Inferior parietal cortex (tissue), 1 donor: ENCODE measurements at regions not wholly inside any gene's neighbourhood (a gene's known extent, or its start where the extent isn't known, plus 50 kb on each side); places are given as distances from the start of the nearest gene placed in this dataset.
A peak's percentile ranks its signal among the peaks of the same experiment; 100 is the strongest.
"Not testable (repeated sequence)": the region's sequence is repeated elsewhere in the genome, so short reads cannot be mapped to it uniquely, and the experiment has no call there.

Source experiments
- DNase-seq: peaks from one replicate; pipeline ENCODE4 v3.0.0-alpha.2; 2016; ENCODE audit errors: extremely low spot score

DNA sequence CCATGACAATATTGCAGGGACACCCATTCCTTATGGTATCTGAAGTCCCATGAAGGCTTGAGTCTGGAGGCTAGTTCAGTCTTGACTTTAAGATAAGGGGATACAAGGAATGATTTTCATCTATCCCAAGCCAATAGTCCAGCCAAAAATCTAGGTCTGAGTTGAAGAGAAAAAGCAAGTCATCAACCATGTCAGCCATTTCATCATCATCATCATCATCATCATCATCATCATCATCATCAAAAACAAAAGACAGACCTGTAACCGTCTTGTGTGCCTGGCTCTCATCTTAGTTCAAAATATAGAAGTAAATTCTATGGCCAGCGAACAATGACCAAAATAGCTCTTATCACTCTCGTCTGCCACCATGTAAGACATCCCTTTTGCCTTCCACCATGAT, 59.5 kb upstream of the FAM90A26 start:
- not testable (repeated sequence) for DNase-seq

DNA sequence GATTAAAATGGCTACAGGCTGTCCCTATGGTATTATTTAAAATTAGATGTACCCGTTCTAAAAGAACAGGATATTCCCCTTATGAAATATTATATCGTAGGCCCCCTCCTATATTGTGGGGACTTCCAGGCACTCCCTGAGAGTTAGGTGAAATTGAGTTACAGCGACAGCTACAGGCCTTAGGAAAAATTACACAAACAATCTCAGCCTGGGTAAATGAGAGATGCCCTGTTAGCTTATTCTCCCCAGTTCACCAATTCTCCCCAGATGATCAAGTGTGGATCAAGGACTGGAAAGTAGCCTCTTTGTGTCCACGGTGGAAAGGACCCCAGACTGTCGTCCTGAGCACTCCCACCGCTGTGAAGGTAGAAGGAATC, 67.1 kb upstream of the FAM90A26 start:
- not testable (repeated sequence) for DNase-seq

DNA sequence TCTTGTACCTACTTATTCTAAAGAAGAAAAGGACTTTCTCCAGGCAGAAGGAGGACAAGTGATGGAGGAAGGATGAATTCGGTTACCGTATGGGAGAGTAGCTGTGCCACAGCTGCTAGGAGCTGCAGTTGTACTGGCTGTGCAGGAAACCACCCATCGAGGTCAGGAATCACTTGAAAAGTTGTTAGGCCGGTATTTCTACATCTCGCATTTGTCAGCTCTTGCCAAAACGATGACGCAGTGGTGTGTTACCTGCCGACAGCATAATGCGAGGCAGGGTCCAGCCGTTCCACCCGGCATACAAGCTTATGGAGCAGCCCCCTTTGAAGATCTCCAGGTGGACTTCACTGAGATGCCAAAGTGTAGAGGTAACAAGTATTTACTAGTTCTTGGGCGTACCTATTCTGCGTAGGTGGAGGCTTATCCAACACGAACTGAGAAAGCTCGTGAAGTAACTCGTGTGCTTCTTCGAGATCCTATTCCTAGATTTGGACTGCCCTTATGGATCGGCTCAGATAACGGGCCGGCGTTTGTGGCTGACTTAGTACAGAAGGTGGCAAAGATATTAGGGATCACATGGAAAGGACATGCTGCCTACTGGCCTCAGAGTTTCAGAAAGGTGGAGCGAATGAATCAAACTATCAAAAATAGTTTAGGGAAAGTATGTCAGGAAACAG, 67.6 kb upstream of the FAM90A26 start:
- DNase-seq, result not testable (repeated sequence)

DNA sequence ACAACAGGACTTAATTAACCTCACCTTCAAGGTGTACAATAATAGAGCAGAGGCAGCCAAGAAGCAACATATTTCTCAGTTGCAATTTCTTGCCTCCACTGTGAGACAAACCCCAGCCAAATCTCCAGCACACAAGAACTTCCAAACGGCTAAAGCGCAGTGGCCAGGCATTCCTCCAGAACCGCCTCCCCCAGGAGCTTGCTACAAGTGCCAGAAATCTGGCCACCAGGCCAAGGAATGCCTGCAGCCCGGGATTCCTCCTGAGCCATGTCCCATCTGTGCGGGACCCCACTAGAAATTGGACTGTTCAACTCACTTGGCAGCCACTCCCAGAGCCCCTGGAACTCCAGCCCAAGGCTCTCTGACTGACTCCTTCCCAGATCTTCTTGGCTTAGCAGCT, 73.9 kb upstream of the FAM90A26 start:
- not testable (repeated sequence) for DNase-seq

DNA sequence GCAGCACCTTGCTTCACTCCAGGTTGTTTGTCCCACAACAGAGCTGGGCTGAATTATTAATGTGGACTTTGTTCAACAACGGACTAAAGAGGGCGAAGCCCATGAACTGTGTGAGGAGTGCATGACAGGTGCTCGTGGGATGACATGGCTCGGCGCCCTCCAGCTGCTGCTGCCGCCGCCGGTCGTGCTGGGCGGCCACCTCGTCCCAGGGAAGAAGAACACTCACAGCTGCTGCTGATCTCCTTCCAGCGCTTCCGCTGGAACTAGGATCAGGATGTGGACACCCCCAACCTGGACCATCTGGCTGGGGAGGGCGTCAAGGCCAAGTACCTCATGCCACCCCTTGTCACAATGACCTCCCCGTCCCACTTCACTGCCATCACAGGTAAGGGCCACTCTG, 91.4 kb upstream of the FAM90A26 start:
- DNase-seq, result not testable (repeated sequence)

DNA sequence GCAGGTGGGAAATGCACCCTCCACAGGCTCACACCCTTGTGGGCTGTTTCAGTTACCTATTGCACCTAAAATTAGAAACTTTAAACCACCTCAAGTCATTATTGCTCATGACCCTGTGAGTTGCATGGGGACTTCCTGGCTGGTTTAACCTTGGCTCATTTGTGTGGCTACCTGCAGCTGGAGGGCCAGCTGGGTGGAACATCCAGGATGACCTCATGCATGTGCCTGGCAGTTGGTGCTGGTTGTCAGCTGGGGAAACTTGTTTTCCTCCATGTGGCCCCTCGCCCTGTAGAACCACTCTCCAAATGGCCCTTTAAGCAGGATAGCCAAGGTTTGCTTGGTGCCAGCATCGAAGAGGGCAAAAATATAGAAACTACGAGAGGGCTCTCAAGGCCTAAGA, 93.2 kb upstream of the FAM90A26 start:
- DNase-seq, result not testable (repeated sequence)

DNA sequence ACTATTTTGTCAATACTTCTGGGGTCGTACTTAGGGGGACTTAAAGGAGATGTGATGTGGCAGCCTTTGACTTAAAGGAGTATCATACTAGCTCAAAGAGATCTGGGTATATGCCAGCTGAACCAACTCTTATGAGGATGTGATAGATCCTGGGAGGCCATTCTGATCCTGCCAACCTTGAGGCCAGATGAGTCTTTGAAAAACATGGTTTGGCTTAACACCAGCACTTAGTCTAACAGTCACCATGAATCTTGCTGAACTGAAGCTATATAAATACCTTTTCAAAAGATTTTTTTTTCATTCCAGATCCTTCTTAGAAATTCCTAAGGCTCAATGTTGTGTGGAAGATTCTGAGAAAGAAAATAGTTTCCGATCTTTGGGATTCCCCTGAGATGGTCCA, 93.7 kb upstream of the FAM90A26 start:
- not testable (repeated sequence) for DNase-seq

DNA sequence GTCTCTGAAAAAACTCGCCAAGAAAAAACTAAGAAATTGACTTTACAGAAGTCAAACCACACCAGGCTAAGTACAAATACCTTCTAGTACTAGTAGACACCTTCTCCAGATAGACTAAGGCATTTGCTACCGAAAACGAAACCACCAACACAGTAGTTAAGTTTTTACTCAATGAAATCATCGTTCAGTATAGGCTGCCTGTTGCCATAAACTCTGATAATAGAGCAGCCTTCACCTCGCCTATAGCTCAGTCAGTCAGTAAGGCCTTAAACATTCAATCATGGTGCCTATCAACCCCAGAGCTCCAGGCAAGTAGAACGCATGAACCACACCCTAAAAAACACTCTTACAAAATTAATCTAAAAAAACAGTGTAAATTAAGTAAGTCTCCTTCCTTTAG, 96.8 kb upstream of the FAM90A26 start:
- not testable (repeated sequence) for DNase-seq

DNA sequence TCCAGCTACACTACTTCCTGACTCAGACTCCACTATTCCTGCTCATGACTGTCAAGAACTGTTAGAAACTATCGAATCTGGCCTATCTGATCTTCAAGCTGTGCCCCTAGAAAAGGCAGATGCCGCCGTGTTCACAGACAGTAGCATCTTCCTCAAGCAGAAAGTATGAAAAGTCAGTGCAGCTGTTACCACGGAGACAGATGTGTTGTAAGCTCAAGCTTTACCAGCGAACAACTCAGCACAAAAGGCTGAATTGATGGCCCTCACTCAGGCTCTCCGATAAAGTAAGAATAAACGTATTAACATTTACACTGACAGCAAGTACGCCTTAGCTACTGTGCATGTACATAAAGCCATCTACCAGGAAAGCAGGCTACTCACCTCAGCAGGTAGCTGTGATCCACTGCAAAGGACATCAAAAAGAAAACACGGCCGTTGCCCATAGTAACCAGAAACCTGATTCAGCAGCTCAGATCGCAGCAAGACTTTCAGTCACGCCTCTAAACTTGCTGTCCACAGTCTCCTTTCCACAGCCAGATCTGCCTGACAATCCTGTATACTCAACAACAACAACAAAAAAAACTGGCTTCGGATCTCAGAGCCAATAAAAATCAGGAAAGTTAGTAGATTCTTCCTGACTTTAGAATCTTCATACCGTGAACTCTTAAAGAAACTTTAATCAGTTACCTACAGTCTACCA, 97.5 kb upstream of the FAM90A26 start:
- DNase-seq, result not testable (repeated sequence)

DNA sequence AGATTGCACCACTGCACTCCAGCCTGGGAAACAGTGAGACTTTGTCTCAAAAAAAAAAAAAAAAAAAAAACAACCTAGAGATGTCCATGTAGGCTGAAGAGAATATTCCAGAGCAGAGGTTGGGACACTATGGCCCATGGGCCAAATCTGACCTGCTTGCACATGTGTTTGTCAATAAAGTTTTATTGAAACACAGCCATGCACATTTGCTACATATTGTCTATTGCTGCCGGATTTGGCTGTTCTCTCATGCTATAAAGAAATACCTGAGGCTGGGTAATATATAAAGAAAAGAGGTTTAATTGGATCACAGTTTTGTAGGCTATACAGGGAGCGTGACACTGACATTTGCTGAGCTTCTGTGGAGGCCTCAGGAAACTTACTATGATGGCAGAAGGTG, 102.3 kb upstream of the FAM90A26 start:
- not testable (repeated sequence) for DNase-seq

DNA sequence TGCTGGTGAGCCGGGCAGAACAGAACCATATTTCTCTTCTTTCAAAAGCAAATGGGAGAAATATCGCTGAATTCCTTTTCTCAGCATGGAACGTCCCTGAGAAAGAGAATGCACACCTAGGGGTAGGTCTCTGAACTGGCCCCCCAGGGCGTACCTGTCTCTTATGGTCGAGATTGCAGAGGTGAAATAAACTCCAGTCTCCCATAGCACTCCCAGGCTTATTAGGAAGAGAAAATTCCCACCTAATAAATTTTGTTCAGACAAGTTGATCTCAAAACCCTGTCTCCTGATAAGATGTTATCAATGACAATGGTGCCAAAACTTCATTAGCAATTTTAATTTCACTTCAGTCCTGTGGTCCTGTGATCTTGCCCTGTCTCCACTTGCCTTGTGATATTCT, 106.6 kb upstream of the FAM90A26 start:
- DNase-seq, result not testable (repeated sequence)

DNA sequence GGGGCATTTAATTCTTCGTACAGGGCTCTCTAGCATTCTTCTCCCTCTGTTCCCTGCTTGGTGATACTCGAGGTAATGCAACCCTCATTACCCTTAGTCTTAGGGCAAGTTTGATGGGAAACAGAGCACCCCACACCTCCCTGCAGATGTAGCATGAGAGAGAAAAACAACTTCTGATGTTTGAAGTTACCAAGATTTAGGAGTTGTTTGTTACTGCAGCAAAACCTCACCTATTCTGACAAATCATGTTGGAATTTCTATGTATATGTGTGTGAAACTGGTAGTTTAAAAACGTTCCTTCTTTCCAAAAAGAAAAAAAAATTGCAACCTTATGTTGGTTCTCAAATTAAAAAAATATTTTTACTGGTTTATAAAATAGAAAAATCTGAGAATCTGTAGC, 145.3 kb upstream of the FAM90A26 start:
- not testable (repeated sequence) for DNase-seq

DNA sequence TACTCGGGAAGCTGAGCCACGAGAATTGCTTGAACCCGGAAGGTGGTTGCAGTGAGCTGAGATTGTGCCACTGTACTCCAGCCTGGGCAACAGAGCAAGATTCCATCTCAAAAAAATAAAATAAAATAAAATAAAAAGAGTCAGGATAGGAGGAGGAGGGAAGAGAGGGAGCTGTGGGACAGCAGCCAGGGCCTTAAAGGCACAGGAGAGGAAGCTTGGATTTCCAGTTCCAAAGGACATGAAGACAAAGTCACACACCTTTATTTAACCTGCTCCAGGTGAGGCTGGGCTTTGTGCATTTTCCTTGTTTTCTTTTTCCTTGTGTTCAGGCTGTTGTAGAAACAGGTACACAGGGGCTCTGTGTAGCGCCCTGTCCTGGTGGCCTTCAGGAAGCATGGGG, 138.2 kb upstream of the HMX1 start:
- not testable (repeated sequence) for DNase-seq

DNA sequence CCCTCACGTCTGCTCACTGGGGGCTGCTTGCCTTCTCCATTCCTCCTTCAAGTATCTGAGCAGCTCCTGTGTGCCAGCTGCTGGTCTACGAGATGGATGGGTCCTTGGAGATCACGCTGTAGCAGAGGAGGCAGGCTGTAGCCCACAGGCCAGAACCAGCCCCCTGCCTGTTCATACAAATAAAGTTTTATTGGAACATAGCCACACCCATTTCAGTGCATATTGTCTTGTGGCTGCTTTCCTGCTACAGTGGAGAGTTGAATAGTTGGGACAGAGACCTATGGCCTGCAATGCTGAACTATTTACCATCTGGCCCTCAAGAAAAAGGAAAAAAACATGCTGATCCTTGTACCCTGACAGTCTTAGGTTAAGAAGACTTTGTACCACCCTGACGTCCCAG, 136.8 kb upstream of the HMX1 start:
- DNase-seq, result not testable (repeated sequence)

DNA sequence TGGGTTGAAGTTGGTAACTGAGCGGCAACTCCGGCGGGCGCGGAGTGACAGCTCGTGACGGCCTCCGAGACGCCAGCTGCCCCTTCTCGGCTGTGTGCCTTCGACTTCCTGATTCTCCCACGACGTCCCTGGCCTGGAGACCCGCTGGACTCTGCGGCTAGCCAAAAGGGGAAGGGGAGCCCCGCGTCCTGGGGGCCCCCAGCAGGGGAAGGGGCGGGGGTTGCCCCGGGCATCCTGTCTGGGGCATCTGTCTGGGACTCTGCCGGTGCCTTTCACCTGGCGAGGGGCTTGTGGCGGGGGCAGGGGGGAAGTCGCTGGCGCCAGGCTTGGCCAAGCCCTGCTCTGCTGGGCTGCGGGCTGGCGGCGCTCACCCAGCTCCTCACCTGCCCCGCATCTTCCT, 129.5 kb upstream of the HMX1 start:
- not testable (repeated sequence) for DNase-seq

DNA sequence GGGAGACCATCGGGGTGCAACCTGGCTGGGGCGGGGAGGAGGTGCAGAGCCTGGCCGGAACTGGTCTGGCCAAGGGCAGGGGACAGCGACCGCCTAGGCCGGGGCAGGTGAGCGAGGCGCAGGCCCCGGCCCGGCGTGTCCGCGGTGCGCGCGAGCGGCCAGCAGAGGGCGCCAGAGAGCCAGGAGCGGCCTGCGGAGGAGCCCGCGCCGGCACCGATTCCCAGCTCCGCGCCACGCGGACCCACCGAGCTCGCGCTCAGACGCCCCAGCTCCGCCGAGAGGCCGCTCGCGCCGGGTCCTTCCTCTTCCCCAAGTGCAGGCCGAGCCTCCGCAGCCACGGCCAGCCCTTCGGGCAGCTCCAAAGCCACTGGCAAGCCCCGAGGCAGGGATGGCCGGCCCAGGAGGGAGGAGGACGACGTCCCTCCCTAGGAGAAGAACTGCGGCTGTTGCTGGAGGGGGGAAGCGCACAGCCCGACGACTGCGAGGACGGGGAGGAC, 128.9 kb upstream of the HMX1 start:
- DNase-seq, result peak; percentile 36

DNA sequence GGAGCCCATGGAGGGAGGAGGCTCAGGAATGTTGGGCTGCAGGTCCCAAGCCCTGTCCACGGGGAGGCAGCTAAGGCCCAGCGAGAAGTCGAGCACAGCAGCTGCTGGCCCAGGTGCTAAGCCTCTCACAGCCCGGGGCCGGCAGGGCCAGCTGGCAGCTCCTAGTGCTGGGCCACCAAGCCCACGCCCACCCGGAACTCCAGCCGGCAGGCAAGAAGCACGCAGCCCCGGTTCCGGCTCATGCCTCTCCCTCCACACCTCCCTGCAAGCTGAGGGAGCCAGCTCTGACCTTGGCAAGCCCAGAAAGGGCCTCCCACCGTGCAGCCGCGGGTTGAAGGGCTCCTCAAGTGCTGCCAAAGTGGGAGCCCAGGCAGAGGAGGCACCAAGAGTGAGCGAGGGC, 121.3 kb upstream of the HMX1 start:
- not testable (repeated sequence) for DNase-seq

DNA sequence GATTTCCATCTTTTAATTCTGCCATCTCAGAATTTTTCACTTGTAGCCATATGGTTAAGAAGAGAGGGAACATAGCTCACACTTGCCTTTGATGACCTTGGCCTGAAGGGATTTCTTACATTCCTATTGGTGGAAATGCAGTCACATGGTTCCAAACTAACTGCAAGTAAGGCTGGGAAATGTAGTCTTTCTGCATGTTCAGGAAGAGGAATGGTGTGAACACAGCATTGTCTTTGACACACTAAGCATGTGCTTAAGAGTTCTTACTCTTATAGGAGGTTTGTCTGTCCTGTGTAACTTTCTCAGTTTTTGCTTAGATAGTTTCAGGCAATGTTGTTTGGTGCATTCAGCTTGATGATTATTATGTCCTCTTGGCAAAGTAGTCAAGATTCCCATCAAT, 119.8 kb upstream of the HMX1 start:
- DNase-seq, result not testable (repeated sequence)

DNA sequence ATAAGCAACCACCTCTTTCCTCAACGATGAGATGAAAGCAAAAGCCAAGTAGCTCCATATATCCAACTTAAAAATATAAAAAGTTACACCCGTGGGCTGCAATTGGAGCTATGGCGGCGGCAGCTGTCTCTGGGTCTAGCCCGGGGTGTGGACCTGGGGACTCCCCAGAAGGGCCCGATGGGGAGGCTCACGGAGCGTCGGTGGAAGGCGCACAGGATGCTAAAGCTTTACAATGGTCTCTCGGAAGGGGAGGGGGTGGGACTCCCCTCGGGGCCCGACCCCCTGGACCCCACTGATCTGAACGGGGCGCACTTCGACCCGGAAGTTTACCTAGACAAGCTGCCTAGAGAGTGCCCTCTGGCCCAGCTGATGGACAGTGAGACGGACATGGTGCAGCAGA, 118.7 kb upstream of the HMX1 start:
- not testable (repeated sequence) for DNase-seq

DNA sequence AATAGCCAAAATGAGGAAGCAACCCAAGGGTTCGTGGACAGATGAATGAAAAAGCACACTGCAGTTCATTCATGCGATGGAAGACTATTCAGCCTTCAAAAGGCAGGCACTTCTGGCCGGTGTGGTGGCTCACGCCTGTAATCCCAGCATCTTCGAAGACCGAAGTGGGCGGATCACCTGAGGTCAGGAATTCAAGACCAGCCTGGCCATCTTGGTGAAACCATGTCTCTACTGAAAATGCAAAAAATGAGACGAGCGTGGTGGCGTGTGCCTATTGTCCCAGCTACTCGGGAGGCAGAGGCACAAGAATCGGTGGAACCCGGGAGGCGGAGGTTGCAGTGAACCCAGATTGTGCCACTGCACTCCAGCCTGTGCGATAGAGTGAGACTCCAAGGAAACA, 114.1 kb upstream of the HMX1 start:
- DNase-seq, result not testable (repeated sequence)

DNA sequence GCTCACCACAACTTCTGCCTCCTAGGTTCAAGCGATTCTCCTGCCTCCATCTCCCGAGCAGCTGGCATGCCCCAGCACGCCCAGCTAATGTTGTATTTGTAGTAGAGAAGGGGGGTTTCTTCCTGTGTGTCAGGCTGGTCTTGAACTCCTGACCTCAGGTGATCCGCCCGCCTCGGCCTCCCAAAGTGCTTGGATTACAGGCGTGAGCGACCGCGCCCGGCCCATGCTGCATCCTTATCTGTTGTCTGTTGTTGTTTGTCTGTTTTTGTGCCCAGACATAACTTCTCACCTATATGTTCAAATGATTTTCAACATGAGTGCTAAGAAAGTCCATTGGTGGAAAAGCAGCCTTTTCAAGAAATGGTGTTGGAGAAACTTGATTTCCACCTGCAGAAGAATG, 113.0 kb upstream of the HMX1 start:
- DNase-seq, result not testable (repeated sequence)

DNA sequence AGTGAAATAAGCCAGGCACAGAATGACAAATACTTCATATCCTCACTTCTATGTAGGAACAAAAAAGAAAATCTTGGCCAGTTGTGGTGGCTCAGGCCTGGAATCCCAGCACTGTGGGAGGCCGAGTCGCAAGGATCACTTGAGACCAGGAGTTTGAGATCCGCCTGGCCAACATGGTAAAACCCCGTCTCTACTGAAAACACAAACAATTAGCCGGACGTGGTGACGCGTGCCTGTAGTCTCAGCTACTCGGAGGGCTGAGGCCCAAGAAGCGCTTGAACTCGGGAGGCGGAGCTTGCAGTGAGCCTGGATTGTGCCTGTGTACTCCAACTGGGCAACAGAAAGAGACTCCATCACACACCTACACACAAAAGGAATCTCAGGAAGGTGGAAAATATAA, 112.3 kb upstream of the HMX1 start:
- DNase-seq, result not testable (repeated sequence)

DNA sequence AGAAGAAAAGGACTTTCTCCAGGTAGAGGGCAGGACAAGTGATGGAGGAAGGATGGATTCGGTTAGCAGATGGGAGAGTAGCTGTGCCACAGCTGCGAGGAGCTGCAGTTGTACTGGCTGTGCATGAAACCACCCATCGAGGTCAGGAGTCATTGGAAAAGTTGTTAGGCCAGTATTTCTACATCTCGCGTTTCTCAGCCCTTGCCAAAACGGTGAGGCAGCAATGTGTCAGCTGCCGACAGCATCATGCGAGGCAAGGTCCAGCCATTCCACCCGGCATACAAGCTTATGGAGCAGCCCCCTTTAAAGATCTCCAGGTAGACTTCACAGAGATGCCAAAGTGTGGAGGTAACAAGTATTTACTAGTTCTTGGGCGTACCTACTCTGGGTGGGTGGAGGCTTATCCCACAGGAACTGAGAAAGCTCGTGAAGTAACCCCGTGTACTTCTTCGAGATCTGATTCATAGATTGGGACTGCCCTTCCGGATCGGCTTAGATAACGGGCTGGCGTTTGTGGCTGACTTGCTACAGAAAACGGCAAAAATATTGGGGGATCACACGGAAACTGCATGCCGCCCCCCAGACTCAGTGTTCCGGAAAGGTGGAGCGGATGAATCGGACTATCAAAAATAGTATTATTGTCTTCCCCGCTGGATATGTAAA, 105.0 kb upstream of the HMX1 start:
- DNase-seq, result not testable (repeated sequence)
